Smooth muscle cell (in vitro differentiated cells): ENCODE measurements at regions not wholly inside any gene's neighbourhood (a gene's known extent, or its start where the extent isn't known, plus 50 kb on each side); places are given as distances from the start of the nearest gene placed in this dataset.

ENCODE experiments used
- DNase-seq: peaks from one replicate; lab custom pipeline; 2025; ENCODE audit not compliant: unreplicated experiment; lab: John Stamatoyannopoulos, UW
- H2AFZ ChIP-seq: fragments of 200-600 bp; sonication (generic); 2 replicates; pipeline ENCODE4 v1.6.0; 2016; ENCODE audit warnings: antibody characterized with exemption, low read depth, mild to moderate bottlenecking
- H3F3A ChIP-seq: fragments of 200-600 bp; sonication (generic); 2 replicates; pipeline ENCODE4 v1.6.0; 2017; ENCODE audit warnings: antibody characterized with exemption, low read depth
- H3K27ac ChIP-seq: fragments of 200-600 bp; sonication (generic); 2 replicates; pipeline ENCODE4 v1.5.1; 2016; ENCODE audit warnings: low read depth, mild to moderate bottlenecking
- H3K27me3 ChIP-seq: fragments of 200-600 bp; sonication (generic); 2 replicates; pipeline ENCODE4 v1.6.1; 2016; ENCODE audit warnings: low read depth, mild to moderate bottlenecking
- H3K36me3 ChIP-seq: fragments of 200-600 bp; sonication (generic); 2 replicates; pipeline ENCODE4 v1.5.1; 2016; ENCODE audit warnings: low read depth
- H3K4me1 ChIP-seq: fragments of 200-600 bp; sonication (generic); 2 replicates; pipeline ENCODE4 v1.5.1; 2016; ENCODE audit warnings: low read depth
- H3K4me2 ChIP-seq: fragments of 200-600 bp; sonication (generic); 2 replicates; pipeline ENCODE4 v1.6.0; 2016; ENCODE audit warnings: mild to moderate bottlenecking
- H3K4me3 ChIP-seq: fragments of 200-600 bp; sonication (generic); 2 replicates; pipeline ENCODE4 v1.5.1; 2016; ENCODE audit warnings: mild to moderate bottlenecking
- H3K79me2 ChIP-seq: fragments of 200-600 bp; sonication (generic); 2 replicates; pipeline ENCODE4 v1.6.0; 2016; ENCODE audit warnings: low read depth, mild to moderate bottlenecking
- H3K9ac ChIP-seq: fragments of 200-600 bp; sonication (generic); 2 replicates; pipeline ENCODE4 v1.6.0; 2016; ENCODE audit warnings: low read depth
- H3K9me3 ChIP-seq: fragments of 200-600 bp; sonication (generic); replicated peaks from 2 replicates; pipeline ENCODE4 v1.5.1; 2016; ENCODE audit warnings: low read depth
- H4K20me1 ChIP-seq: fragments of 200-600 bp; sonication (generic); 2 replicates; pipeline ENCODE4 v1.6.0; 2016; ENCODE audit warnings: low read depth
- CTCF ChIP-seq: fragments of 200-600 bp; sonication (generic); IDR thresholded peaks from 2 replicates; pipeline ENCODE4 v1.5.1; 2017; ENCODE audit warnings: borderline replicate concordance, mild to moderate bottlenecking, antibody characterized with exemption; ENCODE audit not compliant: insufficient read depth, poor library complexity, severe bottlenecking
- WGBS: methylation state at CpG from one replicate; pipeline ENCODE4 v1.1.7; 2016; ENCODE audit warnings: low lambda C conversion rate; 5-methylcytosine and 5-hydroxymethylcytosine counted together

GRCh38 chr5:72723581-72723980 is 92.9 kb upstream of the TNPO1 start:
- H4K20me1 ChIP-seq, result no peaks in the 10 kb centered on the region
- H2AFZ ChIP-seq, result no peak overlapping the region

GRCh38 chr5:72722792-72723452 is 93.5 kb upstream of the TNPO1 start:
- Histone ChIP-seq H3K4me3 (no peak overlapping the region), H3K4me1 (no peaks in the 10 kb centered on the region), H3F3A (no peaks in the 10 kb centered on the region), H3K27me3 (no peaks in the 10 kb centered on the region), H3K79me2 (no peaks in the 10 kb centered on the region), H3K9me3 (no peaks in the 10 kb centered on the region), H3K27ac (no peak overlapping the region), H4K20me1 (no peaks in the 10 kb centered on the region), H2AFZ (no peak overlapping the region), H3K9ac (no peak overlapping the region), H3K36me3 (no peaks in the 10 kb centered on the region), H3K4me2 (no peak overlapping the region)
- no peak for TF ChIP-seq CTCF
- WGBS, result 79% methylated on average over 5 of the region's 5 CpGs
- DNase-seq, result no peak

More at GRCh38 chr5:72723581-72723980, 92.9 kb upstream of the TNPO1 start:
- Histone ChIP-seq H3K9ac (no peak overlapping the region), H3K4me3 (no peak overlapping the region), H3K4me2 (no peak overlapping the region), H3K27me3 (no peaks in the 10 kb centered on the region), H3K79me2 (no peaks in the 10 kb centered on the region), H3K27ac (no peak overlapping the region), H3K4me1 (no peaks in the 10 kb centered on the region), H3K9me3 (no peaks in the 10 kb centered on the region), H3F3A (no peaks in the 10 kb centered on the region), H3K36me3 (no peaks in the 10 kb centered on the region)
- TF ChIP-seq CTCF, result no peak
- no peak for DNase-seq

GRCh38 chr5:72721844-72722243 is 94.6 kb upstream of the TNPO1 start:
- Histone ChIP-seq H3F3A (no peaks in the 10 kb centered on the region), H3K9ac (no peak overlapping the region), H4K20me1 (no peaks in the 10 kb centered on the region), H2AFZ (no peak overlapping the region), H3K9me3 (no peaks in the 10 kb centered on the region), H3K79me2 (no peaks in the 10 kb centered on the region), H3K27me3 (no peaks in the 10 kb centered on the region), H3K27ac (no peak overlapping the region), H3K4me3 (no peak overlapping the region), H3K4me1 (no peaks in the 10 kb centered on the region), H3K36me3 (no peaks in the 10 kb centered on the region), H3K4me2 (no peak overlapping the region)
- no peak for TF ChIP-seq CTCF
- 97% methylated on average over 2 of the region's 2 CpGs for WGBS
- DNase-seq, result no peak

GRCh38 chr5:72720205-72720604 is 96.3 kb upstream of the TNPO1 start:
- Histone ChIP-seq H3K4me1 (no peaks in the 10 kb centered on the region), H3K9ac (no peak overlapping the region), H3K27me3 (no peaks in the 10 kb centered on the region), H3K79me2 (no peaks in the 10 kb centered on the region), H3K4me3 (no peak overlapping the region), H3K27ac (no peak overlapping the region), H3F3A (no peaks in the 10 kb centered on the region), H3K4me2 (no peak overlapping the region), H2AFZ (no peak overlapping the region), H4K20me1 (no peaks in the 10 kb centered on the region), H3K36me3 (no peaks in the 10 kb centered on the region), H3K9me3 (no peaks in the 10 kb centered on the region)
- no peak for TF ChIP-seq CTCF
- no peak for DNase-seq
- whole genome bisulfite sequencing, result 92% methylated on average over 4 of the region's 4 CpGs
